ENCODE measurements at regions not wholly inside any gene's neighbourhood (a gene's known extent, or its start where the extent isn't known, plus 50 kb on each side); places are given as distances from the start of the nearest gene placed in this dataset.
"Not testable (repeated sequence)": the region's sequence is repeated elsewhere in the genome, so short reads cannot be mapped to it uniquely, and the experiment has no call there.

DNA sequence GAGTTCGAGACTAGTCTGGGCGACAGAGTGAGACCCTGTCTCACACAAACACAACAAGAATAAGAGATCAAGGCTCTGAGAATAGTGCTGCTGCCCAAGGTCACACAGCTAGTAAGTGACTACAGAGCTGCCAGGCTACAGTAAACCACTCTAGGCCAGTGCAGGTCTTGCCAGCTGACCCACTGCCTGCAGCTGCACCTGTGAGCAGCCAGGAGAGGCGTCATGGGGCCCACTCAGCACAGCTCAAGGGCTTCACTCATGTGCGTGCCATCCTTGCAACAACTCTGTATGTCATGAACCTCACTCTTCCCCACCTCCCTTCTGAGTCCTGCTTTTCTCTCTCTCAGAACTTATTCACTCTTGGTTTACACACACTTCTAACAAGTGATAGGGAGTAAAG, 176.7 kb downstream of the SMAD6 start:
- intact Hi-C loops (cut with micrococcal nuclease) = no loop called here
- Mint-ChIP-seq H3K9me3 (no peaks in the 10 kb centered on the region), H3K27ac (no peak overlapping the region)

GRCh38 chr15:66879531-66880368, 177.7 kb downstream of the SMAD6 start:
- Mint-ChIP-seq H3K4me1 (ENCODE audit: low read depth) (peaks cover 16% of the 10 kb centered on the region), H3K4me3 (no peak overlapping the region), H3K9me3 (no peaks in the 10 kb centered on the region), H3K27me3 (peaks cover 39% of the 10 kb centered on the region), H3K27ac (no peak overlapping the region), H3K36me3 (ENCODE audit: low read depth) (no peaks in the 10 kb centered on the region)
- intact Hi-C loops (cut with micrococcal nuclease) = no loop called here

More for the DNA sequence above, 176.7 kb downstream of the SMAD6 start:
- Mint-ChIP-seq H3K4me3 (no peak overlapping the region), H3K4me1 (ENCODE audit: low read depth) (peaks cover 16% of the 10 kb centered on the region), H3K36me3 (ENCODE audit: low read depth) (no peaks in the 10 kb centered on the region), H3K27me3 (peaks cover 40% of the 10 kb centered on the region)

DNA sequence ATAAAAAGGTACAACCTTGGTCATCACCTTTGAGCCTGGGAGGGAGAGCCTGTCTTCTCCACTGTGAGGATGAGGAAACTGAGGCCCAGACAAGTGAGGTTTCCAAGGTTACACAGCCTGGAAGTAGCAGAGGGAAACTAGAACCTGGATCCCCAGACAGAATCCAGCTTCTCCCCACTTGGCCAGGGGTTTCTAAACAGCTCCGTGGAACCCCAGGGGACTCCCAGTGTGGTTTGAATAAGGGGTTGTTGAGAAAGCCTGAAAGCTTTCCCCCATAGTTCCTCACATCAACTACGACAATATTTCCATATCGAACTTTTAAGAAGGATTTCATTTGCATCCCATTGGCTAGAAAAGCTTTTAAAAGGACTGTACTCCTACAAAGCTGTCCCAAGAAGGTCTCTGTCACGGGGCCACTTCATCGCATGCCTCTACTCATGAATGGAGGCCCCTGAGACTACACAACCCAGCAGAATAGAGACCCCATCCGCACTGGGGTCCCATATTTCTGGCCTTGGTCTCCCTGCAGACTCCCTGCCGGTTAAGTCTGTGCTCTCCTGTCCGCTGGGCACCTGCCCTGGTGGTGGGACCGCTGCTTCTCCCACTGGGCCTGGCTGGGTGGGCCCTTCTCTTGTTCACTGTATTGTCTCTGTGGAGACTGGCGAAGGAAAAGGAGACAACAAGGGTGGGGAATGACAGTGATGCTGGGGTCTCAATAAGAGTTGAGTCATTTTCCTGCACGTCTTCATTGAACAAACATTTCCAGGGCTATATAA, 178.5 kb downstream of the SMAD6 start:
- Mint-ChIP-seq H3K27me3 (peaks cover 41% of the 10 kb centered on the region), H3K27ac (no peak overlapping the region), H3K9me3 (no peaks in the 10 kb centered on the region), H3K4me1 (ENCODE audit: low read depth) (peaks cover 16% of the 10 kb centered on the region), H3K4me3 (no peak overlapping the region), H3K36me3 (ENCODE audit: low read depth) (no peaks in the 10 kb centered on the region)
- intact Hi-C loops (cut with micrococcal nuclease) = no loop called here

DNA sequence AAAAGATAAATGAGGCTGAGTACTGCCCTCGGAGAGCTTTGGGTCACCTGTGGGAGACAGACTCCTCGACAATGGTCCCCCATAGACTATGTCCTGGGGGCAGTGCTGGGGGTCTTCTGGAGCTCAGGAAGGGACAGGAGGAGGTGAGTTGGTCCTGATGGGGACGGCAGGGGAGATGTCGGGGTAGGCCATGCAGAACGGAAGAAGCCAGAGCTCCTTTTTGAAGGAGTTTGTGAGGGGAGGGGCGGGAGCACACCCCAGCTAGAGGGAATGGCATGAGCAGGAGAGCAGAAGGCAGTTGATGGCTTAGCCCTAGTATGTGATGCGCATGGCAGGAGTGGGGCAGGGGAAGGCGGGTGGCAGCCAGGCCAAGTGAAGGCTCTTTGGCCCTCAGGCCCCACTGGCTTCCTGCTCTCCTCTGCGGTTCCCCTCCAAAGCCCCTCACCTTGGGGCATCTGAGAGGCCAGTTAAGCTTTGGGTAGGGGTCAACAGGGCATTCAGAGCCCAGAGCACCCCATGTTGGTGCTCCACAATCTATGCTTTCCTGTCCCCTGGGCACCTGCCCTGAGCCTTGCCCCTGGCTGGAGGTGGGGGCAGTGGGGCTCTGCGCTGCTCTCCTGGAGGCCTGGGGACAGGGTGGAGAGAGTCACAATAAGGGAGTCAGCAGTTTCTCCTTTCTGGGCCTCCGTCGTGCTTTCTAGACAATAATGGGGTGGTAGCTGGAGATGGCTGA, 179.3 kb downstream of the SMAD6 start:
- Mint-ChIP-seq H3K4me3 (no peak overlapping the region), H3K4me1 (ENCODE audit: low read depth) (peaks cover 11% of the 10 kb centered on the region), H3K9me3 (no peaks in the 10 kb centered on the region), H3K27me3 (peaks cover 35% of the 10 kb centered on the region), H3K27ac (no peak overlapping the region), H3K36me3 (ENCODE audit: low read depth) (no peaks in the 10 kb centered on the region)
- intact Hi-C loops (cut with micrococcal nuclease) = no loop called here

- no peaks in the 10 kb centered on the region for H3K9me3 Mint-ChIP-seq
- H3K4me3 Mint-ChIP-seq = no peak overlapping the region
- intact Hi-C loops (cut with micrococcal nuclease) = no loop called here
- no peaks in the 10 kb centered on the region for H3K36me3 Mint-ChIP-seq (ENCODE audit: low read depth)
- peaks cover 29% of the 10 kb centered on the region for H3K27me3 Mint-ChIP-seq
- no peak overlapping the region for H3K27ac Mint-ChIP-seq
- peaks cover 6% of the 10 kb centered on the region for H3K4me1 Mint-ChIP-seq (ENCODE audit: low read depth)
Observed at GRCh38 chr15:66882251-66883020, 180.4 kb downstream of the SMAD6 start.

DNA sequence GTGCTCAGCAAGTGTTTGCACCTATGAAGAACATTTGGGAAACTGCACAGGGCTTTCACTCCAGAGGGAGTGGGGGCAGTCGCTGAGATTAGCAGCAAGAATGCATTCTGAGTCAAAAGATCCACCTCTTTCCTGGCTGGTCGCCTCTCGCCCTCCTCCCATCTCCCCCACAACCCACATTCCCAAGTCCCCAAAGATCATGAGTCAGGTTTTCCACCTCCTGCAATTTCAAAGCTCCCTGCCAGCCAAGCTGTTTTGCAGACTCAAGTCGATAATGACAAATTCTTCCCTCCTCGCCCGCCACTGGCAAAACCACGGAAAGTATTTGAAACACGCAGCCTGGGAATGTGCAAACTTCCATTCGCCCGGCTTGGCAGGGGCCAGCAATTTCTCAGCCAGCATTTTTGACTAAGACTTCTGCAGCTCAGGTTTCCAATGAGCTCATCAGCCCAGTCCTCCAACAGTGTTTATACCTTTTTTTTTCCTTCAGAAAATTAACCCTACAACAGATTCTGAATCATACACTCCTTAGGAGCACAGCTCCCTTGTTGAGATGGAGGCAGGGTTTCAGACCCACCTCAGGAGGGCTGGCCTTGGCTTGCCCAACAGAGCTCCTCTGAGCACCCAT, 181.4 kb downstream of the SMAD6 start:
- intact Hi-C loops (cut with micrococcal nuclease) = no loop called here
- no peaks in the 10 kb centered on the region for H3K9me3 Mint-ChIP-seq
- H3K4me1 Mint-ChIP-seq (ENCODE audit: low read depth) = peaks cover 5% of the 10 kb centered on the region
- peaks cover 24% of the 10 kb centered on the region for H3K27me3 Mint-ChIP-seq
- H3K4me3 Mint-ChIP-seq = no peak overlapping the region
- no peaks in the 10 kb centered on the region for H3K36me3 Mint-ChIP-seq (ENCODE audit: low read depth)
- no peak overlapping the region for H3K27ac Mint-ChIP-seq

DNA sequence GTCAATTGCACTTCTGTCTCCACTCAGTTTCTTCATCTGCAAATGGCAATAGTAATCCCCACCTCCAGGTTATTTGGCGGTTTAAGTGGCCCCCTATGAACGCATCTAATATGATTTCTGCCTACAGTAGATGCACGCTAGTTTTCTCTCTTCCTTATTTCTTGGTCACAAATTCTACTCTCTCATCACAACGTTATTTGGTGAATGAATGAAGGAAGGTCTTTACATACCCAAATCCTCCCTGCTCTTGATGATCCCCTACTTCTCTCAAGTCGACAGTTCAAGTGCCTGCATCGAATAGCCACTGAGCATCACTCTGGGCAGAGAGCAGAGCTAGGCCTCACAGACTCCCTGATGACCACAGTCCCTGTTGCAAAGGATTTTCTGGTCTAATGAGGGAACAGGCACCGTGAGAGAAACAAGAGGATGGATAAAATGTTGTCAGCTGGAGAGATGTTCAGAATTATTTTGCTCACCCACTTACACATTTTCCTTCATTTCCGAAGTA, 181.2 kb upstream of the SMAD3 start:
- H3K27ac Mint-ChIP-seq = no peak overlapping the region
- peaks cover 5% of the 10 kb centered on the region for H3K4me1 Mint-ChIP-seq (ENCODE audit: low read depth)
- peaks cover 24% of the 10 kb centered on the region for H3K27me3 Mint-ChIP-seq
- intact Hi-C loops (cut with micrococcal nuclease) = no loop called here
- no peak overlapping the region for H3K4me3 Mint-ChIP-seq
- H3K36me3 Mint-ChIP-seq (ENCODE audit: low read depth) = no peaks in the 10 kb centered on the region
- H3K9me3 Mint-ChIP-seq = no peaks in the 10 kb centered on the region

GRCh38 chr15:66884661-66885237, 180.7 kb upstream of the SMAD3 start:
- no peak overlapping the region for H3K4me3 Mint-ChIP-seq
- peaks cover 24% of the 10 kb centered on the region for H3K27me3 Mint-ChIP-seq
- no peak overlapping the region for H3K27ac Mint-ChIP-seq
- intact Hi-C loops (cut with micrococcal nuclease) = no loop called here
- no peaks in the 10 kb centered on the region for H3K9me3 Mint-ChIP-seq
- H3K4me1 Mint-ChIP-seq (ENCODE audit: low read depth) = peaks cover 5% of the 10 kb centered on the region
- H3K36me3 Mint-ChIP-seq (ENCODE audit: low read depth) = no peaks in the 10 kb centered on the region

- Mint-ChIP-seq H3K9me3 (no peaks in the 10 kb centered on the region), H3K27ac (no peak overlapping the region), H3K36me3 (ENCODE audit: low read depth) (no peaks in the 10 kb centered on the region), H3K4me3 (no peak overlapping the region), H3K27me3 (peaks cover 24% of the 10 kb centered on the region), H3K4me1 (ENCODE audit: low read depth) (peaks cover 5% of the 10 kb centered on the region)
- intact Hi-C loops (cut with micrococcal nuclease) = no loop called here
Observed at GRCh38 chr15:66885281-66885915, 180.0 kb upstream of the SMAD3 start.

DNA sequence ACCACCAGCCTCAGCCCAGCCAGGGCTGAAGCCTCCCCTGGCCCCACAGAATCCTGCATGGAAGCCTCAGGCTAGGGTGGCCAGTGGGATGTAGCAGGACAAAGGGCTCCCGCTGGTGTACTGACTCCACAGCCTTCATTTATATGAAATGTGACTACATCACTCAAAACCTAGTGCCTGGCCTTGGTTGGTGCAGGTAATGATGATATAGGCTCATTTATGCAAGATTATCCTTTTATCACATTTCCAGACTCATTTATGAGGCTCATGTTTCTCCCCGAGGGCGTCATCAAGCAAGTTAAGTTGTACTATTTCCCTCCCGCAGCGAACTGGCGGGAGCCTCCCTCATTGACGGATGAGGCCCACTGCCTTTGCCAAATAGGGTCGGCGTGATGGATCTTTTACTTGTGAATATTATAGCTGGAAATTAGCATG, 179.1 kb upstream of the SMAD3 start:
- H3K27me3 Mint-ChIP-seq = peaks cover 19% of the 10 kb centered on the region
- peaks cover 5% of the 10 kb centered on the region for H3K4me1 Mint-ChIP-seq (ENCODE audit: low read depth)
- H3K36me3 Mint-ChIP-seq (ENCODE audit: low read depth) = no peaks in the 10 kb centered on the region
- intact Hi-C loops (cut with micrococcal nuclease) = no loop called here
- H3K27ac Mint-ChIP-seq = no peak overlapping the region
- H3K4me3 Mint-ChIP-seq = no peak overlapping the region
- H3K9me3 Mint-ChIP-seq = no peaks in the 10 kb centered on the region

DNA sequence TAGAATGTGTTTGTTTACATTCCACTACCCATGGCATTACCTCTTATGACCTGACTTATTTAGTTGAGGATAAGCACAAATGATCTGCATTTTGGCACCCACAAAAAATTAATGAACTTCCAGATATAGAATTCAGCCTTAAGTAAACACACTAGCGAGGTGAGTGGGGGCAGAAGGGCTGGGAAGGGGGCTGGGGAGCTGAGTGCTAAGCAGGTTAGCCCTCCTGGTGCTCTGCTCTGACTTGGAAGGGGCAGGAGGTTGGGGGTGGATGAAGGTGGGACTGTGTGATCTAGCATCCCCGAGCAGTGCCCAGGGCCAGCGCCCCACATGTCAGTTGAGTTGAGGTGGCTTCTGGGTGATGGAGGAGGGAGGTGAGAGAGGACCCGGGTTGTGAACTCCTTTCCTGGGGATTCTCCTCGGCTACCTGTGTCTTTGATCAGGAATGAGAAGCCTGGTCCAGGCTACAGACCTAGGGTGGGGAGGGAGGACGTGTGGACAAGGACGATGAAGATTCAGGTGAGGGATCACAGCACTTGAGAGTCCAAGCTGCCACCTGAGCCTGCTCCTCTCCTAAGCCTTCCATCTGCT, 178.6 kb upstream of the SMAD3 start:
- Mint-ChIP-seq H3K27me3 (peaks cover 19% of the 10 kb centered on the region), H3K4me3 (no peak overlapping the region), H3K4me1 (ENCODE audit: low read depth) (peaks cover 5% of the 10 kb centered on the region), H3K27ac (no peak overlapping the region), H3K36me3 (ENCODE audit: low read depth) (no peaks in the 10 kb centered on the region), H3K9me3 (no peaks in the 10 kb centered on the region)
- intact Hi-C loops (cut with micrococcal nuclease) = no loop called here

DNA sequence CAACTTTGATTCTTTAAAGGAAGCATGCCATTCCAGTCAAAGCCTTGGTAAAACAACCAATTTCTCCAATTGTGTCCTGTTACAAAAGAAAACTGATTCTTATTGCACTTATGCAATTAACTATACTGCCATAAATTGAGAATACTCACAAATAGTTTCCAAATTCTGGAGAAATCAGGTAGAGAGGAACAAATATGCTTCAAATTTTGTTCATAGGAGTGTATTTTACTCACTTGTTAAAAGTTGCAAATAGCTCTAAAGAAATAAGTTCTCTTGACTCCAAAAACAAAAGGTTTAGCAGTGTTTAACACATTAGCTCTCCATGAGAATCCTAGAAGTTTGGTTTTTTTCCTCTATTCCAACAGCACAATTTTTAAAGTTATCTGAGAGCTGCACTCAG, 176.1 kb upstream of the SMAD3 start:
- H3K36me3 Mint-ChIP-seq (ENCODE audit: low read depth); H3K27me3 Mint-ChIP-seq; H3K4me1 Mint-ChIP-seq (ENCODE audit: low read depth); H3K9me3 Mint-ChIP-seq; intact Hi-C loops (cut with micrococcal nuclease); H3K4me3 Mint-ChIP-seq; H3K27ac Mint-ChIP-seq: not testable (repeated sequence)

Data from dendritic cell treated with granulocyte-macrophage colony-stimulating factor and Interleukin-4, amounts not matched to agents 40 ng/mL and 50 ng/mL, for 4 days (primary cell).